OCI-LY1 (cell line): ENCODE measurements at regions not wholly inside any gene's neighbourhood (a gene's known extent, or its start where the extent isn't known, plus 50 kb on each side); places are given as distances from the start of the nearest gene placed in this dataset.

Experiments used
- H2AFZ ChIP-seq: fragments of 200-600 bp; sonication (generic), shearing (Covaris generic); 2 replicates; pipeline ENCODE4 v1.6.0; 2014; ENCODE audit warnings: antibody characterized with exemption, mild to moderate bottlenecking, low read length
- H3F3A ChIP-seq: fragments of 200-600 bp; sonication (generic), shearing (Covaris generic); 2 replicates; pipeline ENCODE4 v1.6.0; 2014; ENCODE audit warnings: mild to moderate bottlenecking, antibody characterized with exemption, low read length, moderate library complexity; ENCODE audit not compliant: insufficient read depth
- H3K27ac ChIP-seq: fragments of 200-600 bp; sonication (generic); 2 replicates; pipeline ENCODE4 v1.5.1; 2014; ENCODE audit warnings: low read length, mixed run types, mild to moderate bottlenecking, low read depth; ENCODE audit not compliant: poor library complexity, severe bottlenecking
- H3K27me3 ChIP-seq: fragments of 200-600 bp; sonication (generic); 2 replicates; pipeline ENCODE4 v1.6.0; 2014; ENCODE audit warnings: antibody characterized with exemption, mild to moderate bottlenecking, low read length, moderate library complexity; ENCODE audit not compliant: insufficient read depth
- H3K36me3 ChIP-seq: fragments of 200-600 bp; sonication (generic); 2 replicates; pipeline ENCODE4 v1.6.1; 2014; ENCODE audit warnings: mild to moderate bottlenecking, antibody characterized with exemption, low read length, moderate library complexity, mixed read lengths; ENCODE audit not compliant: insufficient read depth
- H3K4me1 ChIP-seq: fragments of 200-600 bp; sonication (generic); 2 replicates; pipeline ENCODE4 v1.5.1; 2014; ENCODE audit warnings: mild to moderate bottlenecking, low read length, moderate library complexity; ENCODE audit not compliant: insufficient read depth, severe bottlenecking
- H3K4me2 ChIP-seq: fragments of 200-600 bp; sonication (generic), shearing (Covaris generic); 2 replicates; pipeline ENCODE4 v1.6.1; 2014; ENCODE audit warnings: low read length
- H3K4me3 ChIP-seq: fragments of 200-600 bp; sonication (generic); 2 replicates; pipeline ENCODE4 v1.5.1; 2014; ENCODE audit warnings: low read length, low read depth, mild to moderate bottlenecking, mixed read lengths; ENCODE audit not compliant: poor library complexity, severe bottlenecking
- H3K79me2 ChIP-seq: fragments of 200-600 bp; shearing (Covaris generic); 2 replicates; pipeline ENCODE4 v1.6.1; 2016; ENCODE audit warnings: mixed run types, low read length, mixed read lengths; ENCODE audit not compliant: insufficient read depth
- H3K9ac ChIP-seq: fragments of 200-600 bp; sonication (generic), shearing (Covaris generic); 2 replicates; pipeline ENCODE4 v1.6.1; 2014; ENCODE audit warnings: mild to moderate bottlenecking, low read length, mixed read lengths
- H3K9me2 ChIP-seq: fragments of 200-600 bp; sonication (generic), shearing (Covaris generic); 2 replicates; pipeline ENCODE4 v1.6.1; 2014; ENCODE audit warnings: low read depth, mild to moderate bottlenecking, low read length, mixed read lengths
- H3K9me3 ChIP-seq: fragments of 200-600 bp; shearing (Covaris generic); 2 replicates; pipeline ENCODE4 v1.6.1; 2014; ENCODE audit warnings: low read length, mixed read lengths
- H4K20me1 ChIP-seq: fragments of 200-600 bp; sonication (generic), shearing (Covaris generic); 2 replicates; pipeline ENCODE4 v1.6.0; 2016; ENCODE audit warnings: mild to moderate bottlenecking, low read length; ENCODE audit not compliant: insufficient read depth
- CTCF ChIP-seq: fragments of 200-600 bp; sonication (generic), shearing (Covaris generic); IDR thresholded peaks from 2 replicates; pipeline ENCODE4 v1.5.1; 2017; ENCODE audit warnings: mild to moderate bottlenecking, antibody characterized with exemption, low read length, moderate library complexity, mixed read lengths
- EZH2 ChIP-seq: fragments of 200-600 bp; sonication (generic), shearing (Covaris generic); IDR thresholded peaks from 2 replicates; pipeline ENCODE4 v1.8.0; 2017; ENCODE audit warnings: borderline replicate concordance, mixed run types, mild to moderate bottlenecking, antibody characterized with exemption, low read length, moderate library complexity, mixed read lengths

- TF ChIP-seq CTCF (no peak), EZH2 (no peak)
- Histone ChIP-seq H3K4me1 (no peaks in the 10 kb centered on the region), H3K4me2 (no peak overlapping the region), H3K9me3 (no peaks in the 10 kb centered on the region), H3K27ac (no peak overlapping the region), H3K4me3 (no peak overlapping the region), H2AFZ (no peak overlapping the region), H3K9ac (no peak overlapping the region), H3F3A (no peaks in the 10 kb centered on the region), H4K20me1 (no peaks in the 10 kb centered on the region), H3K9me2 (no peaks in the 10 kb centered on the region), H3K79me2 (no peaks in the 10 kb centered on the region), H3K27me3 (no peaks in the 10 kb centered on the region), H3K36me3 (no peaks in the 10 kb centered on the region)
Observed at GRCh38 chr4:112076919-112077608, 68.2 kb upstream of the FAM241A start.

GRCh38 chr4:112077743-112078142, 67.5 kb upstream of the FAM241A start:
- TF ChIP-seq CTCF (no peak), EZH2 (no peak)
- Histone ChIP-seq H3K9me3 (no peaks in the 10 kb centered on the region), H3K27ac (no peak overlapping the region), H4K20me1 (no peaks in the 10 kb centered on the region), H3K4me2 (no peak overlapping the region), H3K9me2 (no peaks in the 10 kb centered on the region), H3K9ac (no peak overlapping the region), H3K36me3 (no peaks in the 10 kb centered on the region), H3K4me3 (no peak overlapping the region), H3K4me1 (no peaks in the 10 kb centered on the region), H2AFZ (no peak overlapping the region), H3F3A (no peaks in the 10 kb centered on the region), H3K79me2 (no peaks in the 10 kb centered on the region), H3K27me3 (no peaks in the 10 kb centered on the region)

GRCh38 chr4:112082954-112083586, 62.2 kb upstream of the FAM241A start:
- no peak overlapping the region; the same call in 1 of the 2 replicates for H2AFZ ChIP-seq
- H3K27me3 ChIP-seq: no peaks in the 10 kb centered on the region
- H3K4me2 ChIP-seq: no peak overlapping the region
- no peaks in the 10 kb centered on the region for H3K4me1 ChIP-seq
- H3K79me2 ChIP-seq: no peaks in the 10 kb centered on the region
- H3K9me3 ChIP-seq: no peaks in the 10 kb centered on the region
- no peaks in the 10 kb centered on the region for H3K9me2 ChIP-seq
- TF ChIP-seq EZH2 (no peak), CTCF (no peak)
- no peak overlapping the region for H3K4me3 ChIP-seq
- no peaks in the 10 kb centered on the region for H3K36me3 ChIP-seq
- H3K27ac ChIP-seq: no peak overlapping the region
- no peaks in the 10 kb centered on the region for H3F3A ChIP-seq
- H4K20me1 ChIP-seq: no peaks in the 10 kb centered on the region
- no peak overlapping the region for H3K9ac ChIP-seq
